A549 (cell line): ENCODE measurements at regions not wholly inside any gene's neighbourhood (a gene's known extent, or its start where the extent isn't known, plus 50 kb on each side); places are given as distances from the start of the nearest gene placed in this dataset.
A peak's percentile ranks its signal among the peaks of the same experiment; 100 is the strongest.

Experiments used
- ATAC-seq, 2 experiments: fragments of 200-7000 bp in 1 of 2; fragments of >200 bp in 1 of 2; cut with Nextera tagmentation in 1 of 2; cut with Tn5 transposase in 1 of 2; 3 replicates each; pipeline versions ENCODE4 v1.8.0 to v1.9.1; 2018 to 2020; ENCODE audit warnings: mild to moderate bottlenecking in 1 of 2, moderate library complexity in 1 of 2
- CTCF ChIA-PET: fragments of 300-600 bp; sonication (Branson Sonifier 250); formaldehyde crosslinking; extraction: SDS; loops from one replicate; lab custom pipeline; 2021; ENCODE audit warnings: antibody characterized with exemption, inconsistent platforms; lab: Yijun Ruan, JAX
- POLR2A ChIA-PET: fragments of 350-600 bp; formaldehyde crosslinking; extraction: SDS; loops from one replicate; lab custom pipeline; 2021; ENCODE audit warnings: antibody characterized with exemption, inconsistent platforms; lab: Yijun Ruan, JAX
- DNase-seq, 2 experiments: peaks; one replicate each; pipeline versions ENCODE4 v3.0.0 to v3.0.0-alpha.2; 2011 to 2016; ENCODE audit warnings: low read depth in 1 of 2, low spot score in 1 of 2
- FAIRE-seq: peaks from 2 replicates; lab custom pipeline; 2011; peaks lifted over from hg19 to GRCh38; lab: Jason Lieb, UNC
- H3K27ac ChIP-seq, 2 experiments: fragments of >200 bp; sonication (Bioruptor Twin); formaldehyde crosslinking; 3 replicates each; pipeline ENCODE4 v1.5.1; 2016 to 2017
- H3K4me1 ChIP-seq: fragments of >200 bp; sonication (Bioruptor Twin); formaldehyde crosslinking; 3 replicates; pipeline ENCODE4 v1.6.1; 2016
- H3K4me2 ChIP-seq: fragments of >200 bp; sonication (Bioruptor Twin); formaldehyde crosslinking; 3 replicates; pipeline ENCODE4 v1.6.1; 2016
- H3K4me3 ChIP-seq: fragments of >200 bp; sonication (Bioruptor Twin); formaldehyde crosslinking; 3 replicates; pipeline ENCODE4 v1.5.1; 2016
- H3K9me3 ChIP-seq: fragments of >200 bp; sonication (Bioruptor Twin); formaldehyde crosslinking; 3 replicates; pipeline ENCODE4 v1.6.1; 2016
- EP300 ChIP-seq, 2 experiments: fragments of >200 bp; sonication (Bioruptor Twin); formaldehyde crosslinking; IDR thresholded peaks; 2 replicates in 1 of 2; 3 replicates in 1 of 2; pipeline ENCODE4 v1.6.1; 2016 to 2017
- FOXS1 ChIP-seq: fragments of 250-450 bp; sonication (Bioruptor Pico); IDR thresholded peaks from 2 replicates; pipeline ENCODE4 v1.5.0; 2020; ENCODE audit warnings: mild to moderate bottlenecking, moderate library complexity
- JUN ChIP-seq, 2 experiments: fragments of >200 bp; sonication (Bioruptor Twin); formaldehyde crosslinking; IDR thresholded peaks; 2 replicates in 1 of 2; 3 replicates in 1 of 2; pipeline ENCODE4 v1.6.1; 2016 to 2017
- NPAS2 ChIP-seq: fragments of 250-450 bp; sonication (Bioruptor Pico); IDR thresholded peaks from 2 replicates; pipeline ENCODE4 v1.8.0; 2022; ENCODE audit warnings: mild to moderate bottlenecking, moderate library complexity, borderline replicate concordance
- RCOR1 ChIP-seq: fragments of 150-350 bp; IDR thresholded peaks from 2 replicates; pipeline ENCODE4 v1.6.1; 2014; ENCODE audit warnings: antibody characterized with exemption, low read length, low read depth
- WGBS: methylation state at CpG from one replicate; pipeline ENCODE4 v1.1.6; 2017; ENCODE audit errors: missing lambda C conversion rate; 5-methylcytosine and 5-hydroxymethylcytosine counted together
- TF ChIP-seq, protein P1 (sequence below): fragments of 150-350 bp; IDR thresholded peaks from 2 replicates; pipeline ENCODE4 v1.6.1; 2014; ENCODE audit warnings: low read depth, mild to moderate bottlenecking, low read length
- TF ChIP-seq, protein P2 (sequence below): fragments of >200 bp; sonication (Bioruptor Twin); formaldehyde crosslinking; IDR thresholded peaks from 3 replicates; pipeline ENCODE4 v1.6.1; 2016
- TF ChIP-seq, protein P3 (sequence below): fragments of 200-600 bp; sonication (generic); IDR thresholded peaks from 2 replicates; pipeline ENCODE4 v1.6.1; 2016; ENCODE audit warnings: antibody characterized with exemption, mild to moderate bottlenecking, moderate library complexity
- TF ChIP-seq, protein P4 (sequence below): fragments of 450-650 bp; IDR thresholded peaks from 2 replicates; pipeline ENCODE4 v1.6.1; 2014; ENCODE audit warnings: antibody characterized with exemption
- TF ChIP-seq, protein P5 (sequence below): IDR thresholded peaks from 2 replicates; pipeline ENCODE4 v1.6.1; 2012; ENCODE audit warnings: low read depth, borderline replicate concordance

DNA sequence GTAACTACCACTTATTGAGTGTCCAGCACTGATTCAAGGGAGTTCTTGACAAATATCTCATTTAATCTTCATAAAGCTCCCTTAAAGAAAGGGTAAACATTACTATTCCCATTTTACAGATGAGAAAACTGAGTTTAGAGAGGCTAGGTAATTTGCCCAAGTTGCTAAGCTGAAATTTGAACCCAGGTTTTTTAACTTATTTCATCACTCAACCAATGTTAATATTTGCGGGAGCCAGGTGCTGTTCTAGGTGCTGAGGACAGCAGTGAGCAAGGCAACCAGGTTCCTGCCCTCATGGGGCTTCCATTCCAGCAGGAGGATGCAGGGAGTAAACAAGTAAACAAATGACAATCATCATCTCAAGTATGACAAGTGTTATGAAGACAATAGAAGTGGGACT, 104.0 kb upstream of the LHX1 start (continued):
- no peak for TF ChIP-seq EP300 (IDR thresholded peaks at IDR 0.05)

DNA sequence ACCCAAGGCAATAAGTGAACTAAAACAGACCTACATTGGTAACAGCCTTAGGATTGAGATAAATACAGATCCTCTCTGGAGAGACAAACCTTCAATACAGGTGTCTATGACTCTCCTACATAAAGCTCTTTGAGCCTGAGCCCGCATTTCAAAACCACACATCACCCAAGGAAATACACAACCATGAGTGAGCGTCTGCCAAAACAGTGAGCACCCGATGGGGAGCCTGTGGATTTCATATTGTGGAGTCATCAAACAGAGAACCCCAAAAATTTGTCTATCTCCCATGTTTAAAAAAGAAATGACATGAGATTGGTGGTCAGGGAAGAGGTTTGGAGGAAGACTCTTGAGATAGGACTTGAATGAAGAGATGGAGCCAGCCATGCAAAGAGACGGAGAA, 102.2 kb upstream of the LHX1 start:
- ChIA-PET POLR2A (no interaction called here), CTCF (interaction anchor here (1.6 kb wide), 1 partner anchor 9 kb away, joined by 3 read pairs; no protein-coding TSS in a partner anchor)
- WGBS, result 86% methylated on average over 4 of the region's 4 CpGs
- DNase-seq, result no peak
- Histone ChIP-seq H3K27ac (no peak overlapping the region), H3K4me1 (no peaks in the 10 kb centered on the region), H3K4me2 (no peak overlapping the region), H3K4me3 (no peak overlapping the region), H3K9me3 (no peaks in the 10 kb centered on the region)
- no peak for FAIRE-seq
- no peak for ATAC-seq
- TF ChIP-seq, protein P1, sequence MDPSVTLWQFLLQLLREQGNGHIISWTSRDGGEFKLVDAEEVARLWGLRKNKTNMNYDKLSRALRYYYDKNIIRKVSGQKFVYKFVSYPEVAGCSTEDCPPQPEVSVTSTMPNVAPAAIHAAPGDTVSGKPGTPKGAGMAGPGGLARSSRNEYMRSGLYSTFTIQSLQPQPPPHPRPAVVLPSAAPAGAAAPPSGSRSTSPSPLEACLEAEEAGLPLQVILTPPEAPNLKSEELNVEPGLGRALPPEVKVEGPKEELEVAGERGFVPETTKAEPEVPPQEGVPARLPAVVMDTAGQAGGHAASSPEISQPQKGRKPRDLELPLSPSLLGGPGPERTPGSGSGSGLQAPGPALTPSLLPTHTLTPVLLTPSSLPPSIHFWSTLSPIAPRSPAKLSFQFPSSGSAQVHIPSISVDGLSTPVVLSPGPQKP, result no peak
- no peak for TF ChIP-seq EP300 (IDR thresholded peaks at IDR 0.05)

DNA sequence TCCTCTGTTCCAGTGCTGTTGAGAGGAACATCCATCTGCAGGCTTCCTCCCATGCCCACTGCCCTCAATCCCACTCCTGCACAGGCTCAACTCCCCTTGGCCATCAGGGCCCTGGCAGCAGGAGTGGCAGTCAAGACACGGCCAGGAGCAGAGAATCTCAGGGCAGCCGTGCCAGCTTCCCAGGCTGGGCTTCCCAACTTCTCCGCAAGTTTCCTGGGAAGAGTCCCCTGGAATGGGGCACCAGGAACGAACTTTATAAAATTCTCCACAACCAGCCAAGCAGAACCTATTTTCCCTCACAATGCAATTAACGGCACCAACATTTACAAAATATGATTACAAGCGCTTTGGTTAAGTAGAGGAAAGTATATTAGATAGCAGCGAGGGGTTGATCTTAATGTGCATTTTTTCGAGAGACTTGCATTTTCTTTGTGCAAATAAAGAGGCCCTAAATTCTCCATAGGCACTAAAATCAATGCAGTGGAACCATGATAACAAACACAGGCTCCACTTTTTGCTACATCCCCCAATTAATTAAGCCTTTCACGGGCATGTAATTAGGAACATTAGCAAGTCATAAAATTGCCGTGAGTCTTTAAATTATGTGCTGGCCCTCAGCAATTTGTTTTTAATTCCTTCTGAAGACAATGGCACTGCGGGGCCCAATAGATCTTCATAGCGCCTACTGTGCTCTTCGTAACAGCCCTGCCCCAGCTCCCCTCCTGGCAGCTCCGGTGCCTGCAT, 99.9 kb upstream of the LHX1 start:
- FAIRE-seq, result no peak
- ChIA-PET POLR2A (no interaction called here), CTCF (interaction anchor here (1.4 kb wide), 1 partner anchor 27 kb away, joined by 3 read pairs; no protein-coding TSS in a partner anchor)

DNA sequence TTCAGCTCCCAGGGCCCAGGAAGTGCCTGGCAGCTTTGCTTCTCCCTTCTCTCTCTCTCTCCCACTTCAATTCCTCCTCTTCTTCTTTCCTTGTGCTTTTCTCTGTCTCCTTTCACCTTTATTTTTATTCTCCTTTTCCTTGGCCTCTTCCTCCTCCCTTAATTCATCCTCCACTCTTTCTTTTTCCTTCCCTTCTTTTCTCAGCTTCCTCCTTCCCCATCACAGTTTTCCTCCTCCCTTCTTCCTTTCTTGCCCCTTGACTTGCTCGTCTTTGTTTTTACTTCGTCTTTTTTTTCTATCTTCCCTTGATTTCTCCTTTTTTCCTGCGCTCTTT, 99.4 kb upstream of the LHX1 start:
- 91% methylated on average over 3 of the region's 3 CpGs for WGBS
- ChIA-PET CTCF (no interaction called here), POLR2A (no interaction called here)
- H3K4me1 ChIP-seq, result no peaks in the 10 kb centered on the region
- no peaks in the 10 kb centered on the region for H3K9me3 ChIP-seq
- H3K27ac ChIP-seq, result no peak overlapping the region
- DNase-seq, result no peak
- no peak for ATAC-seq
- no peak for FAIRE-seq
- TF ChIP-seq, protein P1, result no peak
- TF ChIP-seq RCOR1, result no peak
- H3K4me3 ChIP-seq, result no peak overlapping the region
- H3K4me2 ChIP-seq, result no peak overlapping the region

More for the DNA sequence above, 99.9 kb upstream of the LHX1 start:
- Histone ChIP-seq H3K4me3 (no peak overlapping the region), H3K4me2 (no peak overlapping the region), H3K27ac (no peak overlapping the region), H3K9me3 (no peaks in the 10 kb centered on the region), H3K4me1 (no peaks in the 10 kb centered on the region)
- 81% methylated on average over 14 of the region's 14 CpGs for WGBS
- TF ChIP-seq, protein P2, sequence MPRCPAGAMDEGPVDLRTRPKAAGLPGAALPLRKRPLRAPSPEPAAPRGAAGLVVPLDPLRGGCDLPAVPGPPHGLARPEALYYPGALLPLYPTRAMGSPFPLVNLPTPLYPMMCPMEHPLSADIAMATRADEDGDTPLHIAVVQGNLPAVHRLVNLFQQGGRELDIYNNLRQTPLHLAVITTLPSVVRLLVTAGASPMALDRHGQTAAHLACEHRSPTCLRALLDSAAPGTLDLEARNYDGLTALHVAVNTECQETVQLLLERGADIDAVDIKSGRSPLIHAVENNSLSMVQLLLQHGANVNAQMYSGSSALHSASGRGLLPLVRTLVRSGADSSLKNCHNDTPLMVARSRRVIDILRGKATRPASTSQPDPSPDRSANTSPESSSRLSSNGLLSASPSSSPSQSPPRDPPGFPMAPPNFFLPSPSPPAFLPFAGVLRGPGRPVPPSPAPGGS, result no peak
- TF ChIP-seq FOXS1 (CRISPR knock-in tag) (no peak), JUN (IDR thresholded peaks at IDR 0.05) (no peak), NPAS2 (CRISPR knock-in tag) (no peak)
- TF ChIP-seq, protein P3, sequence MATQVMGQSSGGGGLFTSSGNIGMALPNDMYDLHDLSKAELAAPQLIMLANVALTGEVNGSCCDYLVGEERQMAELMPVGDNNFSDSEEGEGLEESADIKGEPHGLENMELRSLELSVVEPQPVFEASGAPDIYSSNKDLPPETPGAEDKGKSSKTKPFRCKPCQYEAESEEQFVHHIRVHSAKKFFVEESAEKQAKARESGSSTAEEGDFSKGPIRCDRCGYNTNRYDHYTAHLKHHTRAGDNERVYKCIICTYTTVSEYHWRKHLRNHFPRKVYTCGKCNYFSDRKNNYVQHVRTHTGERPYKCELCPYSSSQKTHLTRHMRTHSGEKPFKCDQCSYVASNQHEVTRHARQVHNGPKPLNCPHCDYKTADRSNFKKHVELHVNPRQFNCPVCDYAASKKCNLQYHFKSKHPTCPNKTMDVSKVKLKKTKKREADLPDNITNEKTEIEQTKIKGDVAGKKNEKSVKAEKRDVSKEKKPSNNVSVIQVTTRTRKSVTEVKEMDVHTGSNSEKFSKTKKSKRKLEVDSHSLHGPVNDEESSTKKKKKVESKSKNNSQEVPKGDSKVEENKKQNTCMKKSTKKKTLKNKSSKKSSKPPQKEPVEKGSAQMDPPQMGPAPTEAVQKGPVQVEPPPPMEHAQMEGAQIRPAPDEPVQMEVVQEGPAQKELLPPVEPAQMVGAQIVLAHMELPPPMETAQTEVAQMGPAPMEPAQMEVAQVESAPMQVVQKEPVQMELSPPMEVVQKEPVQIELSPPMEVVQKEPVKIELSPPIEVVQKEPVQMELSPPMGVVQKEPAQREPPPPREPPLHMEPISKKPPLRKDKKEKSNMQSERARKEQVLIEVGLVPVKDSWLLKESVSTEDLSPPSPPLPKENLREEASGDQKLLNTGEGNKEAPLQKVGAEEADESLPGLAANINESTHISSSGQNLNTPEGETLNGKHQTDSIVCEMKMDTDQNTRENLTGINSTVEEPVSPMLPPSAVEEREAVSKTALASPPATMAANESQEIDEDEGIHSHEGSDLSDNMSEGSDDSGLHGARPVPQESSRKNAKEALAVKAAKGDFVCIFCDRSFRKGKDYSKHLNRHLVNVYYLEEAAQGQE, result no peak
- TF ChIP-seq, protein P4, sequence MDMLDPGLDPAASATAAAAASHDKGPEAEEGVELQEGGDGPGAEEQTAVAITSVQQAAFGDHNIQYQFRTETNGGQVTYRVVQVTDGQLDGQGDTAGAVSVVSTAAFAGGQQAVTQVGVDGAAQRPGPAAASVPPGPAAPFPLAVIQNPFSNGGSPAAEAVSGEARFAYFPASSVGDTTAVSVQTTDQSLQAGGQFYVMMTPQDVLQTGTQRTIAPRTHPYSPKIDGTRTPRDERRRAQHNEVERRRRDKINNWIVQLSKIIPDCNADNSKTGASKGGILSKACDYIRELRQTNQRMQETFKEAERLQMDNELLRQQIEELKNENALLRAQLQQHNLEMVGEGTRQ, result no peak
- TF ChIP-seq, protein P5, sequence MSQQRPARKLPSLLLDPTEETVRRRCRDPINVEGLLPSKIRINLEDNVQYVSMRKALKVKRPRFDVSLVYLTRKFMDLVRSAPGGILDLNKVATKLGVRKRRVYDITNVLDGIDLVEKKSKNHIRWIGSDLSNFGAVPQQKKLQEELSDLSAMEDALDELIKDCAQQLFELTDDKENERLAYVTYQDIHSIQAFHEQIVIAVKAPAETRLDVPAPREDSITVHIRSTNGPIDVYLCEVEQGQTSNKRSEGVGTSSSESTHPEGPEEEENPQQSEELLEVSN, result no peak
- ATAC-seq (peak in 1 of 2 experiments; percentile 64; a peak in 3 of 6 replicates), DNase-seq (no peak)
